GM19043 (cell line): ENCODE measurements at regions not wholly inside any gene's neighbourhood (a gene's known extent, or its start where the extent isn't known, plus 50 kb on each side); places are given as distances from the start of the nearest gene placed in this dataset.

ENCODE experiments used
- ATAC-seq: cut with Tn5 transposase; IDR thresholded peaks from one replicate; pipeline ENCODE4 v1.9.1; 2021; ENCODE audit warnings: low read depth; ENCODE audit not compliant: unreplicated experiment

DNA sequence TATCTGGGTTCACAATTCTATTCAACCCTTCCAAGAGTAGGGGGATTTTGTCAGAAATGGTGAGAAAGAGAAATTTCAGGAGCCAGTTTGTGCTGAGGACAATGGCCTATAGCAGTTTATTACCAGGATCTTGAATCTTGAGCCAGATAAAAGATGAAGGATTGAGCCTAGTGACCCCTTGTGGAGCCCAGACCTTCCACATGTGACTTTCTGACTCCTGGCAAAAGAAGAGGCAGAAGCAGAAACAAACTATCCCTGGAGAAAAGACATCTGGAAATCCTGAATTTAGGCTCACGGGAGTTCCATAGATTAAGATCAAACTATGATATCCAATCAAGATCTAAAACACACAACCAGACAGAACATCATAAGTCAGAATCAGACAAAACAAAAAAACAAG, 60.9 kb upstream of the CHRM2 start:
- ATAC-seq, result no peak

DNA sequence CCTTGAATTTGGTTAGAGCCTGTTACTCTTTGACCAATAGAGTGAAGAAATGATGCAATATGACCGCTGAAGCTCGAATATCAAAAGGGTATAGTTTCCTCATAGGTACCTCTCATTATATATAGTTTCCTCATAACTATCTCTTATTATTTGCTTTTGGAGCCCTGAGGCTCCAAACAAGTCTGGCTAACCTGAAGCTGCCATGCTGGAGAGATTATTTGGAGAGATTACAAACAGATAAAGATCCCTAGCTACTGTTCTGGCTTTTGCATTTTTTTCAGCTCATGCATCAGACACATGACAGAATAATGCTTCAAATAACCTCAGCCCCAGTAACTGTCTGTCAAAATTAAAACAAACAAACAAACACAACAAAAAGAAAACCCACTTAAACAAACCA, 65.4 kb upstream of the CHRM2 start:
- no peak for ATAC-seq

DNA sequence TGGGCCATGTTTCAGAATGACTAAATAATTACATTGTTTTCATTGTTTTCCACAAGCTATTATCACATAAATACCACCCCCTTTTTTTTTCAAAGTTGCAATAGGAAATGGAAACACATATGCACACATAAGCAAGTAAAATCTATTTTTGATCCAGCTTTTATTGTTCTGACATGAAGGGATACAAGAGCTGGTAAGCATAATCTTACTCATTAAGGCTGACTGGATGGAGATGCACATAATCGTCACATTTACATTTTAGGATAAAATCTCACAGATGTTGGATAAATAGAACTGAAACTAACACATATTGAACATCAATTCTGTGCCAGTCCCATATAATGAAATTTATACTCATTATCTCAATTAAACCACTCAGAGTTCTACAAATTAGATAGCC, 84.5 kb upstream of the CHRM2 start:
- no peak for ATAC-seq

DNA sequence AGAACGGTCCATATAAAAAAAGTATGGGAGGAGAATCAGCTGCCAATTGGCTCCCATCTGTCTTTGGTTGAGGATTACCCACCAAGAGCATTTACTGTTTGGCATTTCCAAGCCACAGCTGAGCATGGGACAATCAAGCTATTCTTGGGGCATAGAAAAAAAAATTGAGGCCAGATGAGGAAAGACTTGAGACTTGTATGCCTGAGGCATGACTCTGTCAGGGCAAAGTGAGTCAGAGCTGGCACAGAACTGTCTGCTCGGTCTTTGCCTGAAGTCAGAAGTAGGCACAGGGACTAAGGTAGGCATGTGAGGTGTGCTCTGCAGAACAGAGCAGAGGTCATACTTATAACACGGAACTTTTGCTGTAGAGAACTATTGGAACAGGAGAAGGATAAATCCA, 126.5 kb upstream of the CHRM2 start:
- ATAC-seq, result no peak

DNA sequence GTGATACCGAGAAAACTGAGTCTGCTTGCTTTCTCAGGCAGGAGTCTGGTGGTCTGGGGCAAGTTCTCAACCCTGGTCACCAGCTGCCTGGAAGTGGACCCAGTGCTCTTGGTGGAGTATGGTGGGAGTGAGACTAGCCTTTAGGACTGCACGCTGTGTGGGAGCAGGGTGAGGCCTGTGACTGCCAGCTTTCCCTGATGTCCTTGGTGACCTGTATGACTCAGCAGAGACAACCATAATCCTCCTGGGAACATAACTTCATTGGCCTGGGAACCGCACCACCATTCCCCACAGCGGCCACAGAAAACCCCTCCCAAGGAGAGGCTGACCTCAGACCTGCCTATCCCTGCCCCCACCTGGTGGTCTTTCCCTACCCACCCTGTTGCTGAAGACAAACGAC, 139.5 kb upstream of the CHRM2 start:
- ATAC-seq, result no peak

DNA sequence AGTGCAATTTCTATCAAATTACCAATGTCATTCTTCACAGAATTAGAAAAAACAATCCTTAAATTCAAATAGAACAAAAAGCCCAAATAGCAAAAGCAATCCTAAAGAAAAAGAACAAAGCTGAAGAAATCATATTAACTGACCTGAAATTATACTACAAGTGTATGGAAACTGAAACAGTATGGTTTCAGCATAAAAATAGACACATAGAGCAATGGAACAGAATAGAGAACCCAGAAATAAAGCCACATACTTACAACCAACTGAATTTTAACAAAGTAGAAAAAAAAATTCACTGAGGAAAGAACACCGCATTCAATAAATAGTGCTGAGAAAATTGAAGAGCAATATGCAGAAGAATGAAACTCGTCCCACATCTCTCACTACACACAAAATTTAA, 142.0 kb upstream of the CHRM2 start:
- ATAC-seq, result no peak

DNA sequence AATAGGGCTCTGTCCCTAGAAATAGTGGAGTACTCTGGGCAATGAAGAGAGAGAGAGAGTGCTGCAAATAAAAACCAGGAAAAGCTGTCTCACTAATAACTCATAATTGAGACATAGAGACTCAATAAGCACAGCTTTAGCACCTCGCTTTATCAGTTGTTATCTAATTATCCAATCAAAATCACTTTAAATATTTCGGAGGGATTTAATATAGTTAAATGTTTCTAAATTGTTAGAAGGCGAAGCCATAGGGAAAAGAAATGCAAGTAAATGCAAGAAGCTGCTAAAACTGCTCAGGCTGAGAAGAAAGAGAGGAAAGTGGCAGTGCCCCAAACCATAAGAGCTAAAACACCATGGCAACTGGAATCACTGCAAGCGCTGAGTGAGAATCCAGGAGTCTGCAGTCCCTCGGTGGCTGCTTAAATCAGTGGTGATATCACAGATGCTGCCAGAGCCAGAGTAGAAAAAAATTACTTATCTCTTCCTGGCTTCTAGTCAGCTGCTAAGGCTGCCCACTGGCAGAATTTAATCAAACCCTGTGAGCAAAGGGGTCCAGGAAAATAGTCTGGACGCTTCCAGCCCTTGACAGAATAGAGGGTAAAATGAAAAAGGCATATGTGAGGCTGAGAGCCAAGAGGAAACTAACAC, 150.4 kb upstream of the CHRM2 start:
- ATAC-seq, result no peak

DNA sequence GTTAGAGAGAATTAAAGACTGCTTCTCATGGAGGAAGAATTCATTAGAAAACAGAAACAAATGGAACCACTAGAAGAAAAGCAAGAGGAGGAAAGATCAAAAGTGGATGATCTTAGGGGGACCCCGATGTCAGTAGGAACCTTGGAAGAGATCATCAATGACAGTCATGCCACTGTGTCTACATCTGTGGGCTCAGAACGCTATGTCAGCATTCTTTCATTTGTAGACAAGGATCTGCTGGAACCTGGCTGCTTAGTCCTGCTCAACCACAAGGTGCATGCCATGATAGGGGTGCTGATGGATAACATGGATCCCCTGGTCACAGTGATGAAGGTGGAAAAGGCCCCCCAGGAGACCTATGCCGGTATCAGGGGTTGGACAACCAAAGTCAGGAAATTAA, 154.4 kb upstream of the CHRM2 start:
- ATAC-seq, result no peak

DNA sequence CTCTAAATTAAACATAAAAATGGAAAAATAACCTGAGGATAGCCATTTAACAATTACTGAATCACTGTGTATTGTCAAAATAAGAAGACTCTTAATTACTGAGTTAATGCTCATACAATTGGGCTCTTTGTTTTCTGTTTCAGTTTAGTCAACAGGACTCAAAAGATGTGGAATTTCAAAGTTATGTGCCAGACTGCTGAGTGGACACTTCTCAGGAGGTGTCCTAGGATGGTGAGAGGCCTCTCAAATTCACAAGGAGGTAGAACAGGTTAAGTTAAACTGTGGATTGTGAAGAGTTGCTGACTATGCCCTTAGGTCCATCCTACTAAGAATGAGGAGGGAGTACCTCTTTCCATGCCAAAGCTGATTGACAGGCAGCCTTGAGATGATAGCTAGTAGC, 157.7 kb upstream of the CHRM2 start:
- no peak for ATAC-seq

DNA sequence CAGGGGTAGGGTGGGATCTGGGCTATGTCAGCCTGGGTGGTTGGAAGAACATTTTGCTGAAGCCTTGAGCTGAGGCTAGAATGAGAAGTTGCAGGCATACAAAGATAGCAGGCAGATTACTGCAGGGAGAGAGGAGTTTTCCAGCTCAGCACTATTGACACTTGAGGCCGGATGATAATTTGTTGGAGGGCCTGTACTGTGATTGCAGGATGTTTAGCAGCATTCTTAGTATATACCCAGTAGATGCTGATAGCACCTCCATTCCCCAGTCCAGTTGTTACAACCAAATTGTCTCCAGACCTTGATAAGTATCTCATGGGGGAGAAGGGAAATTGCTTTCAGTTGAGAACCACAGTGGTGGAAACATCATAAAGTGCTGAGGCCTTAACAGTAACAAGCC, 158.6 kb upstream of the CHRM2 start:
- no peak for ATAC-seq

DNA sequence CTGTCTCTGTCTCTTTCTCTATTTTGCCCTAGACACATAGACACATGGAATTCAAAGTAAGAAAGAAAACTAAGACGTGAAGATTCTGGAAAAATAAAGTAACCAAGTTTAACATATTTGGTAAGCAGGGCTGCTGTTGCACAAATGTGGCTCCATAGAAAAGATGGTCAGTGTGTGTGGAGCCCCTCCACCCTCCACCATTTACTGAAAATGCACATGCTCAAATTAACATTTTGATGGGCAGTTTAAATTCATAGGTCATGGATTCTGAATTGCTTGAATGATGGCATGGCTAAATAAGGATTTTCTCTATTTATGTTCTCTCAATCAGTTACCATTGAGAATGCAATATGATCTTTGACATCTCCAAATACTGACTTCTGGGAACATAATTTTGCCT, 165.5 kb upstream of the CHRM2 start:
- ATAC-seq, result no peak

DNA sequence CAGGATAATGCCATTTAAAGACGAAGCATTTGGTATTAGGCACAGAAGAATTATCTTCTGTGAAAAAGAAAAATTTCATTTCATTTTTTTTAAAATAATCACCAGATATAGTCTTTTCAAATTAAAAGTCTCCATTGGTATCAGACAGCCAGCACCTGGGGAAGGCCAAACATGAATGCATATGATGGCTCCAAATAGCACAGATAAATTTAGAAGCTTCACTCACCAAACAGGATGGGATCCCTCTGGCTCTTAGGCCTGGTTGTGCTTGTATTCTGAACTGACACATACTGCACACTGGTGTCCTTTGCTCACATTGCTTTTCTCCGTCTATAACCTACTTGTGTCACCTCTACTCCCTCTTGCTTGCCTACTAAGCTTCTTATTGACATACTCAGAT, 169.5 kb upstream of the CHRM2 start:
- no peak for ATAC-seq

DNA sequence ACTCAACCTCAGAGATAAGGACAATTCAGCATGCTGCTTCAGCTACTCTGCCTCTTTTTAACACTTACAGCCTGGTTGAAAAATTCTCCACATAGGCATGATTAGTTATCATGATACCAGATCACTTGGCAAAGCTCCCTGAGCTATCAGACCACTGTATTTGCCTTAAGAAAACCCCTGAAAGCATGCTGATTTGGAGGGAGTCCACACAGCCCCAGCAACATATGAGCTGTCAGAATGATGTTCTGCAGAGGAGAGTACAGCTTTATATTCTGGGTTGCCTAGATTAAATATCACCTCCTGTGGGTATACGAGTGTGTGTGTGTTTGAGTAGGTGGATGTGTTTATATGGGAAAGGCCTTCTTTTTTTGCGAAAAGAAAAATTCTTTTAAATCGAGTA, 170.2 kb upstream of the CHRM2 start:
- no peak for ATAC-seq

DNA sequence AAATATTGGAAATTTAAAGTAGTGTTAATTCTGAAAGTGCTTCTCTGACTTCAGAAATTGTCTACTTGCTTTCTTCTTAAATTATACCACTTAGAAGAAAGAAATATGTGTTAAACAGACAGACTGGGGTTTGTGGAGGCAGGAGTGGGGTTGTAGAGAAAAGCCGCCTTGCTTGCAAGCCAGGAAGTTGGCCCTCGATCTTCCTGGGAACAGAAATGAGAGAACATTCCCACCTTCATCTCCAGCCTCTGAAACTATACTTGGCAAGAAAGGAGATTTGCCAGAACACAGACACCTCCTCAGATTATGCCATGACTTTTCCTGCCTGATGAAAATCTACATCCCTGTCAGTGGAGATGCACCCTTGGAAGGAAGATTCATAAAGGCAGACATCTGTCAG, 171.2 kb upstream of the CHRM2 start:
- no peak for ATAC-seq

DNA sequence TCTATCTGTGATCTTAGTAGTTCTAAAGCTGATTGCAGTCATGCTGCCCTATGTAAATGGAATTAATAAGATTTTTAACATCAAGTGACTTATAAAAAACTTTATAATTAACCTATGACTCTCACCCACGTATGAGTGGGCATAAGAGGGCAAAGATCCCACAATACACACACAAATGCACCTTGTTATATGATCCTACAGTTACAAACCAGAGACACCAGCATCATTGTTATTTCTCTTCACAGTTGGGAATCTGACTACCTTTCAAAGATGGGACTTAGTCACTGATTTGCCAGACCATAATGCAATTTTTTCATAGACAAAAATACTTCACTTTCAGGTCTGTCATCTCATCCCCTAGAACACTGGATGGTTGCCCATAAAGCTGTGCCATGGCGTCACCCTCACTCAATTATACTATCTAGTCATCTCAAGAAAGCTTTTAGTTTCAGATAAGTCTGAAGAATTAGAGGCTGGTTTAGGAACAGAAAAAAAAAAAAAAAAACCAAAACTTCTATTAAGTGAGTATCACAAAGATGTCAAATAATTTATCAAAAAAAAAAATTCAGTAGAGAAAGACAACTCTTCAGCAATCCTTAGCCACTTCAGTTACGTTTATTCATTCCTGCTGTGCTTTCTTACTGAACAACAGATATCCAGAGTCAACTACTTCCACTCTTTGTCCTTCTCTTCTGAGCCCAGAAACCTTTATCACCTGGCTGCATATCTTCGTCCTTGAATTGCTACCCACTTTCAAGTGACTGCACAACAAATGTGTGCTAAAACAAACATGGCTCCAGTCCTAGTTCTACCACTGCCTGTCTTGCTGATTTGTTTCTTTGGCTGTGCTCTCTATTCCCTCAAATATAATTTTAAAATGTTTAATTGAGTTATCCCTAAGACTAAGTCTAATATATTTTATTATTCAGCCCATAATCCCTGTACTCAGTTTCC, 175.0 kb upstream of the CHRM2 start:
- no peak for ATAC-seq

DNA sequence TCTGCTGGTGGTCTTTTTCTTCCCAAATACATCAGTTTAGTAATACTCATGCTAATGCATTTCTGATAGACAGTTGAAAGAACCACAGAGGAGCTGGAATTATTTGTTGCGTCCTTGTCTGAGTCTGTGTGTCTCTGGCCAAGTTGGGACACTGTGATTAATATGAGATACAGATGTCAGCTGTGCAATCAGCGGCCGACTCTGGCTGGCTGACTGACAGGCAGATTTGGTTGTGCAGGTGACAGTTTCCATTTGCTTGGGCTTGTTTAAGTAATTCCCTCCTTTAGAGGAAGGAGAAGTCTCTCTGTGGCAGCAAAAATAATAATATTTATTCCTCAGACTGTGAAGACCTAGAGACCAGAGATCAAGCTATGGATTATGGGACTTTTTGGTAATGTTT, 176.2 kb upstream of the CHRM2 start:
- no peak for ATAC-seq

DNA sequence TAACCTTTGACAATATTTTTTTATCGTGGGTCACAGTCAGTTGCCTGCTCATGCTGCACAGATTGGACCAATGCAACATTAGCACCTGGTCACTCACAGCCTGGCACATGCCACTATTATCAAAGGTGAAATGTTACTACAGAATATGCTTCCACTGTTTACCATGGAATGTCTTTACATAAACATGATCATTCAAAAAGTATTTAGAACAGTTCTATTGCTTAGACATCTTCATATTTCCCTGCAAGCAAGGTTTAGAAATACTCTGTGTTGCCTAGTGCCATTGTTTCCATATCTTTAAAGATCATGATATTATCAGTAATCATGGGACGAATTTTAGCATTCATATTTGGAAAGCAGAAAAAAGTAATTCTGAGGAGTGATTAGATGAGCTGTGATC, 179.9 kb upstream of the CHRM2 start:
- ATAC-seq, result no peak

DNA sequence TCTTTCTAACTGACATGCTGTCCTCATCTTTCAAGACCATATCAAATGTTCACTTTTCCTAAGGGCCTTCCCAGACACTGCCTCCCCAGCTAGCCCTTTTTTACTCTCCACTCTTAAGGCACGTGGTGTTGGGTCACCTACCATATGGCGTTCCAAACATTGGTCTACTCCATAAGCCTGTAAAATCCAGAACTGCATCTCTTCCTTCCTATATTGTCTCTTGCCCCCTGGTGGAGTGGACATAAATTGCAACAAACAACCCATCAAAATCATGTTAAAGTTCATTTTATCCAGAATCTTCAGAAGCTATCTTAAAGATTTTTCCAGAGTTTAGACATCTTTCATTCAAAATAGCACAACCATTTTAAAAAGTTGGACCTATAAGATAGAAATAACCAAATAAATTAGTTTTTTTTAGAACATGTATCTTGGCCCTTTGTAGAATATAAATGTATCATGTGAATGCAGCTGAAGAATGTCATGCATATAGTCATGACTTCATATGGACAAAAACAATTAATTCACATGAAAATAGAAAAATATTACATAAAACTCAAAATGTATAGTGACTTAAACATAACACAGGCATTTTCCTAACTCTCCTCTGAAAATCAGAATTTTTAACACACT, 180.6 kb upstream of the CHRM2 start:
- ATAC-seq, result no peak

DNA sequence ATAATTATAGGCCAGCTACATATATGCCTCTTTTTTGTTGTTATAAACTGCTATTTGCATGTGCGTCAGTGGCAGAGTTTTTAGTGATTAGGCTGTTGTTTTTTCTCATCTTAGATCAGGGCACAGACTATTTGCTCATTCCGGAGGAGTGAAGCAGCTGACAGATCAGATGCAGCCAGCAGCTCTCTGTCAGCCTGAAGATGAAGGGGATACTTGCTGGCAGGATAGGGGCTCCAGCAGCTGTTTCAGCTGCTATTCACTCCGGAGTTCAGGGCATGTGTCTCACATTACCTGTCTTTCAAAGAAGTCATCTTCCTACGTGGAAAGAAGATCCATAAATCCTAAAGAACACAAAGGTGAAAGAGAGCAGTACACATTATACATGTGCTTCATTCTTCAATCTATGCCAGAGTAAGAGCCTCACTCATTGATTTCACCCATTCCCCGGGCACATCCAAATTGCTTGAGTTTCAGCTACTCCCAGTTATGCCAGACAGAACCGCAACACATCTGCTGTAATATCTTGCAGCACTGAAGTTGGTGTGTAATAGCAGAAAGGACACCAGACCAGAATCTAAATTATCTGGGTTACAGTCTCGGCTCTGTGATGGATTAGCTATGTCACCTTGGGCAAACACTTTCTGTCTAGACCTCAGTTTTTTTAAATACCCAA, 182.8 kb upstream of the CHRM2 start:
- no peak for ATAC-seq

DNA sequence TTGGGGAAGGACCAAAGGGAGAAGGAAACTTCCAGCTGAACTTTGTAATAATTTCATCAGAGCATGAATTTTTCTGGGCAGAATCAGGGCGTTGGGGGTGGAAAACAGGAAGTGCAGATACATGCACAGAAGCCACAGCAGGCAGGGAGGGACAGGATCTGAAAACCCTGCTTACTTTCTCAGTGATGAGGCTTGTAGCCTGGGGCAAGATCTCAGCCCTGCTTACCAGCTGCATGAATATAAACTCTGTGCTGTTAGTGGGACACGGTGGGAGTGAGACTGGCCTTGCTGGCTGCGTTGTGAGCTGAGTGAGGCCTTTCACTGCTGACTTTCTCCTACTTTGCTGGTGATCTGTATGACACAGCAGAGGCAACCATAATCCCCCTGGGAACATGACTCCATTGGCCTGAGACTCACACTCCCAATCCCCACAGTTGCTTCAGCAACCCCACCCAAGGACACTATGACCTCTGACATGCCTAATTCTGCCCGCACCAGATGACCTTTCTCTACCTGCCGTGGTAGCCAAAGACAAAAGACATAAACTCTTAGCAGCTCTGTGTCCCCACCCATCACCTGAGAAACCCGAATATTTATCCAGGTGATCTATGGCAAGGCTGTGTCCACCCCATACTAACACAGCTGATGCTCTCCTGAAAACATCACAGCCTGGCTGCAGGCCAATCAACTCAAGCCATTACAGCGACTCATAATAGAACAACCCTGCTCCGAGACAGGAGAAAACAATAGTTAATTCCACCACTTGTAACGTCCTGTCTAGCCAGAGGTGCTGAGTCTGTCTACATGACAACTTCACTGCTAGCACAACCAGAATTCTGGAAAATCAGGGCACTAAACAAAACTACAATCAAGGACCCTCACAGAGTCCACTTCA, 190.7 kb upstream of the CHRM2 start:
- no peak for ATAC-seq
